Stimulated activated CD8-positive, alpha-beta memory T cell treated with anti-CD3 and anti-CD28 coated beads, Interleukin-2, amount 100 ng/mL, for 48 hours (primary cell): ENCODE measurements at regions not wholly inside any gene's neighbourhood (a gene's known extent, or its start where the extent isn't known, plus 50 kb on each side); places are given as distances from the start of the nearest gene placed in this dataset.

Experiments used
- DNase-seq, 2 donors: peaks; one replicate each; pipeline ENCODE4 v3.0.0-alpha.2; 2020; ENCODE audit warnings: low read depth in 2 of 2

- DNase-seq = no peak
Measured at GRCh38 chr2:176601066-176601465, 331.8 kb downstream of the MTX2 start.

GRCh38 chr2:176612036-176612435 is 342.8 kb downstream of the MTX2 start:
- DNase-seq = no peak

- DNase-seq = no peak
Measured at GRCh38 chr2:176612736-176613135, 343.5 kb downstream of the MTX2 start.

GRCh38 chr2:176613323-176613987 is 344.2 kb downstream of the MTX2 start:
- no peak for DNase-seq

GRCh38 chr2:176614049-176614448 is 344.8 kb downstream of the MTX2 start:
- no peak for DNase-seq

GRCh38 chr2:176614930-176615329 is 345.7 kb downstream of the MTX2 start:
- no peak for DNase-seq

GRCh38 chr2:176619504-176619903 is 350.3 kb downstream of the MTX2 start:
- DNase-seq = no peak

GRCh38 chr2:176621350-176621749 is 352.1 kb downstream of the MTX2 start:
- DNase-seq = no peak

GRCh38 chr2:176622792-176623191 is 353.6 kb downstream of the MTX2 start:
- DNase-seq = no peak

- DNase-seq = no peak
Measured at GRCh38 chr2:176626796-176627195, 357.6 kb downstream of the MTX2 start.

GRCh38 chr2:176628438-176628837 is 359.2 kb downstream of the MTX2 start:
- no peak for DNase-seq

- DNase-seq = no peak
Measured at GRCh38 chr2:176633754-176634153, 364.5 kb downstream of the MTX2 start.

GRCh38 chr2:176636401-176636800 is 367.2 kb downstream of the MTX2 start:
- DNase-seq = no peak

- DNase-seq = no peak
Measured at GRCh38 chr2:176637142-176637485, 367.9 kb downstream of the MTX2 start.

- DNase-seq = no peak
Measured at GRCh38 chr2:176637486-176638166, 368.4 kb downstream of the MTX2 start.

- DNase-seq = peak; percentile 47 to 48
Measured at GRCh38 chr2:176638167-176639015, 369.1 kb downstream of the MTX2 start.

- no peak for DNase-seq
Measured at GRCh38 chr2:176639016-176639343, 369.7 kb downstream of the MTX2 start.

- no peak for DNase-seq
Measured at GRCh38 chr2:176639671-176640070, 370.4 kb downstream of the MTX2 start.

- DNase-seq = no peak
Measured at GRCh38 chr2:176641436-176641835, 372.2 kb downstream of the MTX2 start.

GRCh38 chr2:176642074-176642473 is 372.8 kb downstream of the MTX2 start:
- DNase-seq = no peak

- no peak for DNase-seq
Measured at GRCh38 chr2:176643646-176644045, 374.4 kb downstream of the MTX2 start.

GRCh38 chr2:176645494-176645893 is 376.3 kb downstream of the MTX2 start:
- no peak for DNase-seq

GRCh38 chr2:176646033-176646615 is 376.9 kb downstream of the MTX2 start:
- no peak for DNase-seq
